ENCODE measurements at regions not wholly inside any gene's neighbourhood (a gene's known extent, or its start where the extent isn't known, plus 50 kb on each side); places are given as distances from the start of the nearest gene placed in this dataset.

DNA sequence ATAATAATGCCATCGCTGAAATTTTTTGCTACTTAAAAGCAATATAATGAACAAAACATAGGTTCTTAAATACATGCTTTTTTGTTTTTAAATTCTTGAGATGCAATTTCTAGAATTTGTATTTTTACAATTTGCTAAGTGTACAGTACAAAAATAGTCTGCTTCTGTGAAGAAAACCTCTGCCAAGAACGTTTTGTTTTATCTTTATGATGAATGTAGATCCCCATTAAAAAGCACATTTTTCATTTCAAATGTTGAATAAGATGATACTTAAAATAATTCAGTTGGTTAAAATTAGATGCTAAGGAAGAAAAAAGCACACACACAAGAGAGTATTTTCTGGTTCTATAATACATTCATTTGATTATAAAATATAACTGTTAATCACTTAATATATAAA is 1358.5 kb upstream of the CITED2 start:
- TF ChIP-seq POLR2A (IDR thresholded peaks at IDR 0.05) = no peak
- TF ChIP-seq, protein P1, sequence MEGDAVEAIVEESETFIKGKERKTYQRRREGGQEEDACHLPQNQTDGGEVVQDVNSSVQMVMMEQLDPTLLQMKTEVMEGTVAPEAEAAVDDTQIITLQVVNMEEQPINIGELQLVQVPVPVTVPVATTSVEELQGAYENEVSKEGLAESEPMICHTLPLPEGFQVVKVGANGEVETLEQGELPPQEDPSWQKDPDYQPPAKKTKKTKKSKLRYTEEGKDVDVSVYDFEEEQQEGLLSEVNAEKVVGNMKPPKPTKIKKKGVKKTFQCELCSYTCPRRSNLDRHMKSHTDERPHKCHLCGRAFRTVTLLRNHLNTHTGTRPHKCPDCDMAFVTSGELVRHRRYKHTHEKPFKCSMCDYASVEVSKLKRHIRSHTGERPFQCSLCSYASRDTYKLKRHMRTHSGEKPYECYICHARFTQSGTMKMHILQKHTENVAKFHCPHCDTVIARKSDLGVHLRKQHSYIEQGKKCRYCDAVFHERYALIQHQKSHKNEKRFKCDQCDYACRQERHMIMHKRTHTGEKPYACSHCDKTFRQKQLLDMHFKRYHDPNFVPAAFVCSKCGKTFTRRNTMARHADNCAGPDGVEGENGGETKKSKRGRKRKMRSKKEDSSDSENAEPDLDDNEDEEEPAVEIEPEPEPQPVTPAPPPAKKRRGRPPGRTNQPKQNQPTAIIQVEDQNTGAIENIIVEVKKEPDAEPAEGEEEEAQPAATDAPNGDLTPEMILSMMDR (IDR thresholded peaks at IDR 0.05) = no peak

Data from heart left ventricle (tissue), 13 donors.